ENCODE measurements at regions not wholly inside any gene's neighbourhood (a gene's known extent, or its start where the extent isn't known, plus 50 kb on each side); places are given as distances from the start of the nearest gene placed in this dataset.

- Histone ChIP-seq H3K9ac (ENCODE audit: insufficient read depth in 1 of 2, low read depth in 2 of 2, low read length in 2 of 2) (no peak overlapping the region), H3K79me2 (ENCODE audit: control insufficient read depth, insufficient read depth, low read length) (no peaks in the 10 kb centered on the region), H2AFZ (ENCODE audit: low read depth, low read length) (no peak overlapping the region), H3K4me1 (replicated peaks in 1 of 2; ENCODE audit: control insufficient read depth in 2 of 2, insufficient read depth in 2 of 2, low read length in 2 of 2) (no peaks in the 10 kb centered on the region), H3K4me2 (ENCODE audit: insufficient read depth, low read length) (no peak overlapping the region), H3K4me3 (no peak overlapping the region), H3K27ac (ENCODE audit: extremely low read depth, low read depth, low read length) (no peak overlapping the region), H3K27me3 (ENCODE audit: control insufficient read depth in 2 of 2, insufficient read depth in 2 of 2, low read length in 2 of 2) (no peaks in the 10 kb centered on the region), H4K20me1 (replicated peaks; ENCODE audit: control insufficient read depth, insufficient read depth, low read length) (no peaks in the 10 kb centered on the region), H3K36me3 (ENCODE audit: control insufficient read depth, insufficient read depth, low read length) (no peaks in the 10 kb centered on the region), H3K9me3 (replicated peaks; ENCODE audit: control insufficient read depth, insufficient read depth, low read depth, low read length) (no peaks in the 10 kb centered on the region), H3K9me1 (ENCODE audit: control insufficient read depth, insufficient read depth, low read length) (no peaks in the 10 kb centered on the region)
- intact Hi-C loops (cut with micrococcal nuclease) = no loop called here
- WGBS (ENCODE audit: insufficient coverage, low coverage, missing lambda C conversion rate) = 3% methylated on average over 4 of the region's 5 CpGs
- TF ChIP-seq JUN (IDR thresholded peaks at IDR 0.05; ENCODE audit: borderline replicate concordance, low read depth, low read length) = no peak
- TF ChIP-seq JUN (CRISPR knock-in tag; IDR thresholded peaks at IDR 0.05; ENCODE audit: borderline replicate concordance) = no peak
- no peak for TF ChIP-seq ZBTB43 (CRISPR knock-in tag; IDR thresholded peaks at IDR 0.05)
- no peak for TF ChIP-seq ZNF583 (CRISPR knock-in tag; IDR thresholded peaks at IDR 0.05)
- no peak for TF ChIP-seq GATA2 (CRISPR knock-in tag; IDR thresholded peaks at IDR 0.05)
- no peak for TF ChIP-seq E4F1 (CRISPR knock-in tag; IDR thresholded peaks at IDR 0.05; ENCODE audit: borderline replicate concordance)
- TF ChIP-seq PKNOX1 (IDR thresholded peaks at IDR 0.05) = no peak
- TF ChIP-seq ELF4 (CRISPR knock-in tag; IDR thresholded peaks at IDR 0.05) = no peak
- no peak for TF ChIP-seq ZFPM2 (CRISPR knock-in tag; IDR thresholded peaks at IDR 0.05)
- no peak for TF ChIP-seq SRSF3 (IDR thresholded peaks at IDR 0.05; ENCODE audit: insufficient read depth, low read length)
- no peak for TF ChIP-seq VEZF1 (CRISPR knock-in tag; IDR thresholded peaks at IDR 0.05)
- ATAC-seq (no peak), FAIRE-seq (no peak), DNase-seq (ENCODE audit: extremely low read depth in 1 of 4, low spot score in 3 of 4) (no peak)
- ChIA-PET POLR2A (no interaction called here), CTCF (ENCODE audit: low intra/inter-chr PET ratio) (no interaction called here)
- in situ Hi-C loops (cut with MboI) = no loop called here
- BruUV-seq (replicated peaks) = no TSS peak
These were observed 107.1 kb upstream of the WDR11 start for GRCh38 chr10:120744040-120744439.
